HAP-1 (cell line): ENCODE measurements at regions not wholly inside any gene's neighbourhood (a gene's known extent, or its start where the extent isn't known, plus 50 kb on each side); places are given as distances from the start of the nearest gene placed in this dataset.

Source experiments
- DNase-seq, 2 experiments: peaks; one replicate each; pipeline ENCODE4 v3.0.0-alpha.2; 2016 to 2020; ENCODE audit warnings: low spot score in 2 of 2
- H3K27me3 ChIP-seq: fragments of 250-450 bp; sonication (Bioruptor Pico); 2 replicates; pipeline ENCODE4 v1.5.1; 2020; ENCODE audit warnings: low read depth, mild to moderate bottlenecking, moderate library complexity
- H3K36me3 ChIP-seq: fragments of 250-450 bp; sonication (Bioruptor Pico); replicated peaks from 2 replicates; pipeline ENCODE4 v1.5.1; 2020; ENCODE audit warnings: mild to moderate bottlenecking
- H3K4me1 ChIP-seq: fragments of 250-450 bp; sonication (Bioruptor Pico); 2 replicates; pipeline ENCODE4 v1.5.1; 2020; ENCODE audit warnings: mild to moderate bottlenecking
- H3K4me3 ChIP-seq: fragments of 250-450 bp; sonication (Bioruptor Pico); 2 replicates; pipeline ENCODE4 v1.5.1; 2020; ENCODE audit warnings: mild to moderate bottlenecking, moderate library complexity
- H3K9me3 ChIP-seq: fragments of 250-450 bp; sonication (Bioruptor Pico); 2 replicates; pipeline ENCODE4 v1.5.1; 2020; ENCODE audit warnings: mild to moderate bottlenecking, moderate library complexity
- in situ Hi-C: fragments of 300-500 bp; cut with MboI; formaldehyde crosslinking; loops from 3 replicates; pipeline ENCODE4 v1.14.3; 2020; ENCODE audit warnings: low sequenced_read_pairs, inconsistent platforms, mixed read lengths

- no peaks in the 10 kb centered on the region for H3K36me3 ChIP-seq
- no peak for DNase-seq
- H3K4me3 ChIP-seq: no peak overlapping the region
- H3K4me1 ChIP-seq: no peaks in the 10 kb centered on the region; the same call in 1 of the 2 replicates
- no peaks in the 10 kb centered on the region for H3K9me3 ChIP-seq
- in situ Hi-C loops: no loop called here
- H3K27me3 ChIP-seq: no peaks in the 10 kb centered on the region
These were observed 63.3 kb upstream of the GAB1 start for GRCh38 chr4:143273160-143273917.

GRCh38 chr4:143280861-143281260, 55.8 kb upstream of the GAB1 start:
- no peaks in the 10 kb centered on the region for H3K36me3 ChIP-seq
- no peaks in the 10 kb centered on the region for H3K27me3 ChIP-seq
- H3K4me3 ChIP-seq: no peak overlapping the region
- in situ Hi-C loops: no loop called here
- peaks cover 3% of the 10 kb centered on the region for H3K4me1 ChIP-seq
- DNase-seq: no peak
- H3K9me3 ChIP-seq: no peaks in the 10 kb centered on the region

DNA sequence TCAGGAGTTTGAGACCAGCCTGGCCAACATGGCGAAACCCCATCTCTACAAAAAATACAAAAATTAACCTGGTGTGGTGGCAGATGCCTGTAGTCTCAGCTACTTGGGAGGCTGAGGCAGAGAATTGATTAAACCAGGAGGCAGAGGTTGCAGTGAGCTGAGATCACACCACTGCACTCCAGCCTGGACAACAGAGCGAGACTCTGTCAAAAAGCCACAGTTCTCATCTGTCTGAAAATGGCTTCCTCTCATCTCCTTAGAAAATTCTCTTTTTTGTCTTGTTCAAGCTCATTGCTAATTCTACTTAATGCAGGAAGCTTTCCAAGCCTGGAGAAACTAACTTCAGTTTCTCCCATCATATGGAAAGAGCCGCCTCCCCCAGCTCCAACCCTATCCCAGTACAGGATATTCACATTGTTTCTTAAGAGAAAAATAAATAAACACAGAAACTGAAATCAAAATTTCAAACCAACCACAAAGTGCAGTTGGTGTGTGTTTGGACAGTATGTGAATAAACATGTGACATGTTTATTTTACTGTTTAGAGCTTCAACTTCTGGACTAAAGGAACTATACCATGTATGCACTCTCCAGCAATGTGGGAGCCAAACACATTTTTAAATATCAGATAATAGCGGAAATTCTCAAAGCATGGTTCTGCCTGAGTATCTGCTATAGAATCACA, 55.0 kb upstream of the GAB1 start:
- no peaks in the 10 kb centered on the region for H3K36me3 ChIP-seq
- no peak for DNase-seq
- no peaks in the 10 kb centered on the region for H3K27me3 ChIP-seq
- in situ Hi-C loops: no loop called here
- H3K4me1 ChIP-seq: peaks cover 11% of the 10 kb centered on the region
- H3K4me3 ChIP-seq: no peak overlapping the region
- no peaks in the 10 kb centered on the region for H3K9me3 ChIP-seq

DNA sequence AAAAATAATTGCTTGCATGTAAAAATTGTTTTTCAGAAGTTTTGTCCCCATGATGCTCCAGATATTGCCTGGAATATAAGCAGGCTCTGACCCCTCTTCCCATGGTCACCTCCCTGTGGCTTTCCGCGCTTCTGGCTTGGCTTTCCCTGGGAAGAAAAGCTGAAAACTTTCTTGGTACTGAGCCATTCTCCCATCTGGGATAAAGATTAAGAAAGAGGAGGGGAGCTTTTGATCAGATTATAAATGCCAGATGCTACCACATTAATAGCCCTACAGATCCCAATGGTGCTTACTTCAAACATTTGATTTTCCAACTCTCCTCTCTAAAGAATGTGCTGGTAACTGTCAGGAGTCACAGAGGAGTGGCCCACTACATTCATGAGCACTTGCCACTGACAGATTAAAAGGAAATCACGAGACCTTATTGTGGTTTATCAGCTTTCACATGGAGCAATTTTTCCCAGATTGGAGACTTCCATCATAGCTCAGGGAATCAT, 54.4 kb upstream of the GAB1 start:
- Histone ChIP-seq H3K4me1 (peaks cover 13% of the 10 kb centered on the region), H3K9me3 (no peaks in the 10 kb centered on the region), H3K4me3 (no peak overlapping the region), H3K27me3 (no peaks in the 10 kb centered on the region), H3K36me3 (no peaks in the 10 kb centered on the region)
- no peak for DNase-seq
- in situ Hi-C loops: no loop called here

DNA sequence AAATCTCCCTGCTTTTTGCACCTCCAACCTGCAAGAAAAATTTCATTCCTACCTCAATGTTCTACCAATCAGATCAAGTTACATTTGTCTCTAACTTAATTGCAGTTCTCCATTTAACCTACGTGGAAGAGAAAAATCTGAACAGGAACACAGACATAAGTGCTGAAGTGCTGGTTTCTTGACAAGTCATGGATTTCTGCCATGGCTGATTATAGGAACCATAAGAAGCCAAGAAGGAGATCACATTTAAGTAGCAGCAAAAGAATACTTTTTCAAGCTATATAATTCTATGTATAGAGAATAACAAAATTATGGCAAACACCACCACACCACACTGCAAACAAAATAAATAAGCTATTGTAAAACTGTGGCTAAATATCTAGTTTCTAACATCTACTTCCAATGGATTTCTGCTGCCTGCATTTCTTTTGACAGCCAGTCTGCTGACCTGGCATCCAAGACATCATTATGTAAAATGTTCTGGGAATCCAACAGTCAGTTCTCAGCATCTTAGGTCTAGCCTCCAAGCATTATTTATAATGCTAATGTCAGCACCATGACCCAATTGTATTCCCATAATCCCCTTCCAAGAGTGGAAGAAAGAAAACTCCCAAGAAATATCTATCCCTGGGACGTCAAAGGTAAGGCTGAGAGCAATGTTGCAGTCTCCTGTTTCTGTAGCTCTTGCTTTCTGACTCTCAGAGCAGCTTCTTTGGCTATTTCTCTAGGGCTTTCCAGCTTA, 50.8 kb upstream of the GAB1 start:
- Histone ChIP-seq H3K36me3 (no peaks in the 10 kb centered on the region), H3K4me3 (no peak overlapping the region), H3K4me1 (peaks cover 16% of the 10 kb centered on the region), H3K9me3 (no peaks in the 10 kb centered on the region), H3K27me3 (no peaks in the 10 kb centered on the region)
- in situ Hi-C loops: no loop called here
- peak; percentile 12 to 87 for DNase-seq

DNA sequence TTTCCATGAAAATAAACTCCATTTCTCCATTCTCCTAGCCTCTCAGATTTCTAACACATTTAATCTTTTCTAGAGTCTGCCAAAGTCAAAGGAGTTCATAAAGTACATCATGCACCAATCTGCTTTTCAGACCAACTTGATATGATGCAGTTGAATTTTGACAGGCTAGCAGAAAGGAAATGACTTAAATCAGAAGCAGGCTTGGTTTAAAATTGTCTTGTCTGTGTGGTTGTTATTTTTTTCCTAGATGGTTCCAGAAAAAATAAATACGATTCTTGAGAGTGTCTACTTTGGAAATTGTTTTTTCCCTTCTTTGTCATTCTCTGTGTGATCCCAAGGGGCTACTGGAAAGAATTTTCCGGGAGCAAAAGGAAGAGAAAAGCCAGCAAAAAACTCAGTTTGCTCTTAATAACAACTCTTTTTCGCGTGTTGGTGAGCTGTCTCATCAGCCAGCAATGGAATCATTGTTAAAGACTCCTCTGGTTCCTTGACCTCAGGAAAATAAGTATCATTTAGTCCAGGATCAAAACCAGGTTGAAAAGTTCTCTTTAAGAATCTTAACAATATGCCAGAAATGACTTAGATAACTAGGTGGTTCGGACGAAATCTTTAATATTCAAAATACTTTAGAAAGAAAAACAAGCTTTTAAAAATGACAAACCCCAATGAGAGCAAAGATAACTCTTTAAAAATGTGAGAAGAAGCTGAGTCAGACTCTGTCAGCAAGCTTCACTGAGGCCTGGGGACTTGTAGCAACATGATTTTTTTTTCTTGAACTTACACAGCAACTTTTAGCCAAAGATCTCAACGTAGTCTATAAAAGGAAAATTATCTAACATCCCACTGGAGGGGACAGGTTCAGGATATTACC, 49.7 kb upstream of the GAB1 start:
- no peak for DNase-seq
- H3K4me1 ChIP-seq: peaks cover 19% of the 10 kb centered on the region
- H3K4me3 ChIP-seq: no peak overlapping the region
- no peaks in the 10 kb centered on the region for H3K9me3 ChIP-seq
- no peaks in the 10 kb centered on the region for H3K36me3 ChIP-seq
- no peaks in the 10 kb centered on the region for H3K27me3 ChIP-seq
- in situ Hi-C loops: no loop called here
